ENCODE measurements at regions not wholly inside any gene's neighbourhood (a gene's known extent, or its start where the extent isn't known, plus 50 kb on each side); places are given as distances from the start of the nearest gene placed in this dataset.
"Not testable (repeated sequence)": the region's sequence is repeated elsewhere in the genome, so short reads cannot be mapped to it uniquely, and the experiment has no call there.

- no peak overlapping the region for H3K4me2 ChIP-seq (ENCODE audit: control insufficient read depth, extremely low read depth, insufficient read depth, low read depth, low read length)
- H3K27ac ChIP-seq (ENCODE audit: control insufficient read depth, insufficient read depth, low read length): no peak overlapping the region
- no peaks in the 10 kb centered on the region for H3K36me3 ChIP-seq (ENCODE audit: control insufficient read depth in 2 of 2, extremely low read depth in 1 of 2, insufficient read depth in 2 of 2, low read length in 2 of 2)
- DNase-seq (ENCODE audit: low read depth, low spot score) (no peak), FAIRE-seq (no peak)
- no peak overlapping the region for H2AFZ ChIP-seq (ENCODE audit: control insufficient read depth, low read length)
- H3K79me2 ChIP-seq (ENCODE audit: control insufficient read depth, insufficient read depth, low read length): no peaks in the 10 kb centered on the region
- H3K4me1 ChIP-seq (ENCODE audit: control insufficient read depth, extremely low read depth, insufficient read depth, low read length): no peaks in the 10 kb centered on the region
- no peaks in the 10 kb centered on the region for H3K9me3 ChIP-seq (ENCODE audit: control insufficient read depth, low read depth, low read length)
- no peaks in the 10 kb centered on the region for H4K20me1 ChIP-seq (ENCODE audit: control insufficient read depth, extremely low read depth, insufficient read depth, low read length)
- dilution Hi-C loops (cut with MboI; ENCODE audit: extremely low pct_ligation_motif_present, low sequenced_read_pairs): no loop called here
- H3K9ac ChIP-seq (ENCODE audit: control insufficient read depth, extremely low read depth, insufficient read depth, low read length): no peak overlapping the region
- H3K9me1 ChIP-seq (ENCODE audit: control insufficient read depth, extremely low read depth, insufficient read depth, low read length): no peaks in the 10 kb centered on the region
- no peaks in the 10 kb centered on the region for H3K27me3 ChIP-seq (ENCODE audit: control insufficient read depth, extremely low read depth, insufficient read depth, low read length)
- TF ChIP-seq EZH2 (IDR thresholded peaks at IDR 0.05; ENCODE audit: low read length): no peak
- no peak for TF ChIP-seq CTCF (optimal IDR thresholded peaks at IDR 0.05 in 1 of 3, IDR thresholded peaks at IDR 0.05 in 1 of 3, conservative IDR thresholded peaks at IDR 0.05 in 1 of 3; ENCODE audit: extremely low read depth in 1 of 3, insufficient read depth in 2 of 3, low read length in 3 of 3)
- no peak overlapping the region for H3K4me3 ChIP-seq (ENCODE audit: control insufficient read depth in 2 of 3, extremely low read depth in 1 of 3, insufficient read depth in 2 of 3, low read depth in 1 of 3, low read length in 3 of 3)
Measured at GRCh38 chr12:74259199-74259598, 278.4 kb upstream of the ATXN7L3B start.

- H3K4me3 ChIP-seq (ENCODE audit: control insufficient read depth in 2 of 3, extremely low read depth in 1 of 3, insufficient read depth in 2 of 3, low read depth in 1 of 3, low read length in 3 of 3): no peak overlapping the region
- no peaks in the 10 kb centered on the region for H3K36me3 ChIP-seq (ENCODE audit: control insufficient read depth in 2 of 2, extremely low read depth in 1 of 2, insufficient read depth in 2 of 2, low read length in 2 of 2)
- no peak overlapping the region for H3K9ac ChIP-seq (ENCODE audit: control insufficient read depth, extremely low read depth, insufficient read depth, low read length)
- H3K4me1 ChIP-seq (ENCODE audit: control insufficient read depth, extremely low read depth, insufficient read depth, low read length): no peaks in the 10 kb centered on the region
- H4K20me1 ChIP-seq (ENCODE audit: control insufficient read depth, extremely low read depth, insufficient read depth, low read length): no peaks in the 10 kb centered on the region
- H3K27me3 ChIP-seq (ENCODE audit: control insufficient read depth, extremely low read depth, insufficient read depth, low read length): no peaks in the 10 kb centered on the region
- no peaks in the 10 kb centered on the region for H3K9me1 ChIP-seq (ENCODE audit: control insufficient read depth, extremely low read depth, insufficient read depth, low read length)
- FAIRE-seq (no peak), DNase-seq (ENCODE audit: low read depth, low spot score) (no peak)
- H3K4me2 ChIP-seq (ENCODE audit: control insufficient read depth, extremely low read depth, insufficient read depth, low read depth, low read length): no peak overlapping the region
- no peaks in the 10 kb centered on the region for H3K79me2 ChIP-seq (ENCODE audit: control insufficient read depth, insufficient read depth, low read length)
- no peak overlapping the region for H3K27ac ChIP-seq (ENCODE audit: control insufficient read depth, insufficient read depth, low read length)
- no peak for TF ChIP-seq CTCF (optimal IDR thresholded peaks at IDR 0.05 in 1 of 3, IDR thresholded peaks at IDR 0.05 in 1 of 3, conservative IDR thresholded peaks at IDR 0.05 in 1 of 3; ENCODE audit: extremely low read depth in 1 of 3, insufficient read depth in 2 of 3, low read length in 3 of 3)
- no peak for TF ChIP-seq EZH2 (IDR thresholded peaks at IDR 0.05; ENCODE audit: low read length)
- dilution Hi-C loops (cut with MboI; ENCODE audit: extremely low pct_ligation_motif_present, low sequenced_read_pairs): no loop called here
- H2AFZ ChIP-seq (ENCODE audit: control insufficient read depth, low read length): no peak overlapping the region
- no peaks in the 10 kb centered on the region for H3K9me3 ChIP-seq (ENCODE audit: control insufficient read depth, low read depth, low read length)
Measured at GRCh38 chr12:74264692-74265091, 272.9 kb upstream of the ATXN7L3B start.

GRCh38 chr12:74269355-74269754 lies 268.3 kb upstream of the ATXN7L3B start:
- H4K20me1 ChIP-seq (ENCODE audit: control insufficient read depth, extremely low read depth, insufficient read depth, low read length); H3K9me1 ChIP-seq (ENCODE audit: control insufficient read depth, extremely low read depth, insufficient read depth, low read length); H3K4me1 ChIP-seq (ENCODE audit: control insufficient read depth, extremely low read depth, insufficient read depth, low read length); dilution Hi-C loops (cut with MboI; ENCODE audit: extremely low pct_ligation_motif_present, low sequenced_read_pairs); H3K9ac ChIP-seq (ENCODE audit: control insufficient read depth, extremely low read depth, insufficient read depth, low read length); H3K79me2 ChIP-seq (ENCODE audit: control insufficient read depth, insufficient read depth, low read length); H3K4me3 ChIP-seq (ENCODE audit: control insufficient read depth in 2 of 3, extremely low read depth in 1 of 3, insufficient read depth in 2 of 3, low read depth in 1 of 3, low read length in 3 of 3); DNase-seq (ENCODE audit: low read depth, low spot score); H3K36me3 ChIP-seq (ENCODE audit: control insufficient read depth in 2 of 2, extremely low read depth in 1 of 2, insufficient read depth in 2 of 2, low read length in 2 of 2); H3K9me3 ChIP-seq (ENCODE audit: control insufficient read depth, low read depth, low read length); H2AFZ ChIP-seq (ENCODE audit: control insufficient read depth, low read length); H3K4me2 ChIP-seq (ENCODE audit: control insufficient read depth, extremely low read depth, insufficient read depth, low read depth, low read length); FAIRE-seq; H3K27ac ChIP-seq (ENCODE audit: control insufficient read depth, insufficient read depth, low read length); H3K27me3 ChIP-seq (ENCODE audit: control insufficient read depth, extremely low read depth, insufficient read depth, low read length): not testable (repeated sequence)

All from keratinocyte (primary cell).